ENCODE measurements at regions not wholly inside any gene's neighbourhood (a gene's known extent, or its start where the extent isn't known, plus 50 kb on each side); places are given as distances from the start of the nearest gene placed in this dataset.

GRCh38 chr1:81129366-81129765, 671.4 kb upstream of the ADGRL2 start:
- Mint-ChIP-seq H3K4me3 (no peak overlapping the region), H3K9me3 (peaks cover 3 to 21% (median 7%) of the 10 kb centered on the region in 7 donors), H3K27ac (no peak overlapping the region), H3K36me3 (peaks cover 0 to 7% of the 10 kb centered on the region in 2 donors), H3K4me1 (peaks cover 8% of the 10 kb centered on the region), H3K27me3 (ENCODE audit: low read depth in 3 of 3) (no peaks in the 10 kb centered on the region)
- intact Hi-C loops (cut with micrococcal nuclease) = no loop called here
- Histone ChIP-seq H3K36me3 (replicated peaks in 1 of 2; ENCODE audit: control insufficient read depth in 1 of 2, insufficient read depth in 2 of 2, low read length in 2 of 2) (no peaks in the 10 kb centered on the region), H3K79me2 (ENCODE audit: insufficient read depth, low read length) (no peaks in the 10 kb centered on the region), H3K4me1 (ENCODE audit: control insufficient read depth in 1 of 2, insufficient read depth in 2 of 2, low read length in 2 of 2) (no peaks in the 10 kb centered on the region), H2AFZ (ENCODE audit: insufficient read depth, low read depth, low read length, poor library complexity, severe bottlenecking) (no peak overlapping the region), H3K9ac (ENCODE audit: insufficient read depth, low read length, poor library complexity, severe bottlenecking) (no peak overlapping the region), H3K4me2 (replicated peaks; ENCODE audit: extremely low read depth, low read length, poor library complexity, severe bottlenecking) (no peak overlapping the region), H3K27me3 (ENCODE audit: control insufficient read depth in 2 of 2, insufficient read depth in 2 of 2, low read length in 2 of 2) (no peaks in the 10 kb centered on the region), H4K20me1 (ENCODE audit: insufficient read depth, low read length) (no peaks in the 10 kb centered on the region), H3K9me3 (replicated peaks in 1 of 2; ENCODE audit: control insufficient read depth in 1 of 2, insufficient read depth in 1 of 2, low read length in 2 of 2) (peaks cover 0 to 4% of the 10 kb centered on the region in 2 donors), H3K4me3 (replicated peaks in 1 of 3; ENCODE audit: low read depth in 2 of 3, low read length in 3 of 3) (no peak overlapping the region), H3K27ac (ENCODE audit: low read depth in 1 of 2, low read length in 2 of 2) (no peak overlapping the region)
- DNase-seq = no peak
- no peak for TF ChIP-seq CTCF (IDR thresholded peaks at IDR 0.05)
- WGBS (ENCODE audit: insufficient coverage) = no CpG with 5 or more reads among the region's 4 CpGs

GRCh38 chr1:81128079-81128478, 672.7 kb upstream of the ADGRL2 start:
- intact Hi-C loops (cut with micrococcal nuclease) = no loop called here
- no peak for DNase-seq
- H3K4me3 ChIP-seq (replicated peaks in 1 of 3; ENCODE audit: low read depth in 2 of 3, low read length in 3 of 3) = no peak overlapping the region

More at GRCh38 chr1:81128079-81128478, 672.7 kb upstream of the ADGRL2 start:
- Histone ChIP-seq H3K4me1 (ENCODE audit: control insufficient read depth in 1 of 2, insufficient read depth in 2 of 2, low read length in 2 of 2) (no peaks in the 10 kb centered on the region), H2AFZ (ENCODE audit: insufficient read depth, low read depth, low read length, poor library complexity, severe bottlenecking) (no peak overlapping the region), H3K27me3 (ENCODE audit: control insufficient read depth in 2 of 2, insufficient read depth in 2 of 2, low read length in 2 of 2) (no peaks in the 10 kb centered on the region), H3K4me2 (replicated peaks; ENCODE audit: extremely low read depth, low read length, poor library complexity, severe bottlenecking) (no peak overlapping the region), H3K27ac (ENCODE audit: low read depth in 1 of 2, low read length in 2 of 2) (no peak overlapping the region), H3K36me3 (replicated peaks in 1 of 2; ENCODE audit: control insufficient read depth in 1 of 2, insufficient read depth in 2 of 2, low read length in 2 of 2) (no peaks in the 10 kb centered on the region), H3K9me3 (replicated peaks in 1 of 2; ENCODE audit: control insufficient read depth in 1 of 2, insufficient read depth in 1 of 2, low read length in 2 of 2) (peaks cover 0 to 4% of the 10 kb centered on the region in 2 donors), H3K9ac (ENCODE audit: insufficient read depth, low read length, poor library complexity, severe bottlenecking) (no peak overlapping the region), H4K20me1 (ENCODE audit: insufficient read depth, low read length) (no peaks in the 10 kb centered on the region), H3K79me2 (ENCODE audit: insufficient read depth, low read length) (no peaks in the 10 kb centered on the region)
- Mint-ChIP-seq H3K4me1 (peaks cover 8% of the 10 kb centered on the region), H3K36me3 (peaks cover 0 to 7% of the 10 kb centered on the region in 2 donors), H3K27me3 (ENCODE audit: low read depth in 3 of 3) (no peaks in the 10 kb centered on the region), H3K9me3 (peaks cover 3 to 24% (median 9%) of the 10 kb centered on the region in 7 donors), H3K27ac (no peak overlapping the region), H3K4me3 (no peak overlapping the region)
- TF ChIP-seq CTCF (IDR thresholded peaks at IDR 0.05) = no peak
- no CpG with 5 or more reads among the region's 1 CpG for WGBS (ENCODE audit: insufficient coverage)
